Endothelial cell of umbilical vein (primary cell): ENCODE measurements at regions not wholly inside any gene's neighbourhood (a gene's known extent, or its start where the extent isn't known, plus 50 kb on each side); places are given as distances from the start of the nearest gene placed in this dataset.

Source experiments
- BruUV-seq: library from RNA; stranded (reverse); fragments of 400-500 nt; replicated peaks from 2 replicates; lab custom pipeline; 2021; lab: Mats Ljungman, UMichigan
- CTCF ChIA-PET: fragments of 300-600, 350-600 bp; sonication (Branson Sonifier 250); formaldehyde crosslinking; loops from one replicate; lab custom pipeline; 2021; ENCODE audit warnings: antibody characterized with exemption, inconsistent platforms; lab: Charles Lee
- POLR2A ChIA-PET: fragments of 300-600, 350-600 bp; sonication (Branson Sonifier 250); formaldehyde crosslinking; loops from one replicate; lab custom pipeline; 2021; ENCODE audit warnings: antibody characterized with exemption, inconsistent platforms; lab: Charles Lee
- DNase-seq: peaks from one replicate; pipeline ENCODE4 v3.0.0-alpha.2; 2011; ENCODE audit warnings: low read depth, low spot score
- FAIRE-seq: peaks from 2 replicates; lab custom pipeline; 2011; peaks lifted over from hg19 to GRCh38; lab: Jason Lieb, UNC
- H2AFZ ChIP-seq: 2 replicates; pipeline ENCODE4 v1.6.0; 2012; ENCODE audit warnings: low read depth, low read length, control low read depth, inconsistent platforms
- H3K27ac ChIP-seq: 2 replicates; pipeline ENCODE4 v1.5.1; 2011; ENCODE audit warnings: low read depth, mild to moderate bottlenecking, control low read depth, low read length, moderate library complexity; ENCODE audit not compliant: insufficient read depth
- H3K27me3 ChIP-seq, 2 experiments: 2 replicates each; pipeline versions ENCODE4 v1.6.0 to v1.6.1; 2011; ENCODE audit warnings: low read length in 2 of 2, mixed read lengths in 1 of 2; ENCODE audit not compliant: control insufficient read depth in 2 of 2, insufficient read depth in 2 of 2
- H3K36me3 ChIP-seq, 2 experiments: 2 replicates in 1 of 2; 3 replicates in 1 of 2; pipeline ENCODE4 v1.5.1; 2011; ENCODE audit warnings: low read length in 2 of 2, mild to moderate bottlenecking in 1 of 2, moderate library complexity in 1 of 2; ENCODE audit not compliant: control insufficient read depth in 2 of 2, insufficient read depth in 2 of 2; ENCODE audit errors: extremely low read depth in 1 of 2
- H3K4me1 ChIP-seq: 3 replicates; pipeline ENCODE4 v1.5.1; 2011; ENCODE audit warnings: mild to moderate bottlenecking, low read length; ENCODE audit not compliant: control insufficient read depth, insufficient read depth; ENCODE audit errors: extremely low read depth
- H3K4me2 ChIP-seq: 2 replicates; pipeline ENCODE4 v1.6.1; 2011; ENCODE audit warnings: low read length, control low read depth, mixed read lengths; ENCODE audit not compliant: insufficient read depth
- H3K4me3 ChIP-seq, 3 experiments: fragments of 200-600 bp in 1 of 3; sonication (generic), shearing (Covaris generic) in 1 of 3; replicated peaks in 1 of 3; 2 replicates each; pipeline ENCODE4 v1.5.1; 2011 to 2016; ENCODE audit warnings: control low read depth in 3 of 3, low read length in 3 of 3, mild to moderate bottlenecking in 2 of 3, inconsistent platforms in 1 of 3, low read depth in 1 of 3, moderate library complexity in 1 of 3; ENCODE audit not compliant: insufficient read depth in 1 of 3
- H3K79me2 ChIP-seq: 2 replicates; pipeline ENCODE4 v1.6.0; 2012; ENCODE audit warnings: low read length, inconsistent platforms; ENCODE audit not compliant: control insufficient read depth, insufficient read depth
- H3K9ac ChIP-seq: replicated peaks from 2 replicates; pipeline ENCODE3; 2011; ENCODE audit warnings: low read length, control low read depth; ENCODE audit not compliant: insufficient read depth; ENCODE audit errors: extremely low read depth
- H3K9me1 ChIP-seq: replicated peaks from 3 replicates; pipeline ENCODE4 v1.6.0; 2011; ENCODE audit warnings: mild to moderate bottlenecking, low read length; ENCODE audit not compliant: control insufficient read depth, insufficient read depth; ENCODE audit errors: extremely low read depth
- H3K9me3 ChIP-seq: replicated peaks from 2 replicates; pipeline ENCODE4 v1.5.1; 2012; ENCODE audit warnings: low read length, inconsistent platforms; ENCODE audit not compliant: control insufficient read depth, insufficient read depth
- H4K20me1 ChIP-seq: replicated peaks from 2 replicates; pipeline ENCODE3; 2011; ENCODE audit warnings: mild to moderate bottlenecking, low read length; ENCODE audit not compliant: control insufficient read depth, insufficient read depth; ENCODE audit errors: extremely low read depth
- EZH2 ChIP-seq: IDR thresholded peaks from 2 replicates; pipeline ENCODE4 v1.6.1; 2012; ENCODE audit warnings: borderline replicate concordance, low read depth, mild to moderate bottlenecking, moderate library complexity, low read length, inconsistent platforms; ENCODE audit not compliant: severe bottlenecking
- FOS ChIP-seq: IDR thresholded peaks from 2 replicates; pipeline ENCODE4 v1.6.1; 2011; ENCODE audit warnings: mild to moderate bottlenecking, low read length, moderate library complexity, borderline replicate concordance; ENCODE audit not compliant: insufficient read depth
- GATA2 ChIP-seq: IDR thresholded peaks from 2 replicates; pipeline ENCODE4 v1.7.0; 2011; ENCODE audit warnings: low read depth, mild to moderate bottlenecking, moderate library complexity, mixed read lengths, low read length; ENCODE audit not compliant: insufficient read length, insufficient read depth
- JUN ChIP-seq: IDR thresholded peaks from 2 replicates; pipeline ENCODE4 v1.6.1; 2011; ENCODE audit warnings: borderline replicate concordance, low read depth; ENCODE audit not compliant: insufficient read length, insufficient read depth
- MYC ChIP-seq: IDR thresholded peaks from one replicate; pipeline ENCODE4 v1.6.1; 2011; ENCODE audit warnings: mild to moderate bottlenecking, low read depth, low read length
- POLR2A ChIP-seq: IDR thresholded peaks from 2 replicates; pipeline ENCODE4 v1.6.1; 2012; ENCODE audit warnings: low read depth, mild to moderate bottlenecking, control low read depth, low read length
- POLR2AphosphoS5 ChIP-seq: IDR thresholded peaks from 2 replicates; pipeline ENCODE4 v1.6.1; 2012; ENCODE audit warnings: low read depth, mild to moderate bottlenecking, control low read depth, low read length, moderate library complexity; ENCODE audit not compliant: insufficient read depth
- dilution Hi-C: fragments of 300-500 bp; cut with MboI; formaldehyde crosslinking; loops from one replicate; pipeline ENCODE4 v1.15.0; 2019; ENCODE audit warnings: low sequenced_read_pairs; ENCODE audit not compliant: extremely low pct_ligation_motif_present
- intact Hi-C: fragments of 100-400 bp; cut with micrococcal nuclease; formaldehyde crosslinking; loops from one replicate; pipeline ENCODE4 v1.10.0; 2022
- TF ChIP-seq, protein P1 (sequence below): IDR thresholded peaks from 2 replicates; pipeline ENCODE4 v1.6.1; 2011; ENCODE audit not compliant: insufficient read depth, insufficient read length
- TF ChIP-seq, protein P2 (sequence below), 2 donors: IDR thresholded peaks; 1 replicate in 1 of 2; 2 replicates in 1 of 2; pipeline ENCODE4 v1.5.1; 2011; ENCODE audit warnings: low read length in 2 of 2, mild to moderate bottlenecking in 2 of 2, moderate library complexity in 2 of 2, control low read depth in 1 of 2, inconsistent platforms in 1 of 2, low read depth in 1 of 2; ENCODE audit not compliant: insufficient read depth in 1 of 2; ENCODE audit errors: extremely low read depth in 1 of 2

DNA sequence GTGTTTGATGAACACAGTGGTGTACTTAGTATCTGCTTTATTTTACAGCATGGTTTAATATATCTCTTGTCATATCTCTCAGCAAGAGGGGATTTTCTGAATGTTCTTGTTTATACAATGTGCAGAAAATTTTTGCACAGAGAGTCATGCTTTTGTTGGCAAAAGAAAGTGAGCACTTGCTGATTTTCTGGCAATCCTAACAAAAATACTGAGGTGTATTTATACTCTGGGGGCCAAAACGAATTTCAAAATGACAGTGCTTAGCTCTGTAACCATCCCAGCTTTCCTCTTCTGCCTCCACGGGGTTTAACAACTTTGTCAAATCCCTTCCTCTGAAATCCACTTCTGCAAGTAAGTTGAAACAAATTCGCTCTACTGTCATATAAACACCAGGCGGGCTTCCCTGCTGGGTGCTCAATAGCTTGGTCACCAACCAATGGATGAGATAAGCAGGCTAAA, 169.2 kb downstream of the NOC3L start:
- dilution Hi-C loops: no loop called here
- no peaks in the 10 kb centered on the region for H3K9me3 ChIP-seq
- FAIRE-seq (no peak), DNase-seq (no peak)
- peaks cover 0 to 2% of the 10 kb centered on the region in 2 experiments for H3K27me3 ChIP-seq
- H3K4me2 ChIP-seq: no peak overlapping the region
- no peaks in the 10 kb centered on the region for H4K20me1 ChIP-seq
- H3K4me1 ChIP-seq: no peaks in the 10 kb centered on the region
- H3K4me3 ChIP-seq: no peak overlapping the region
- no TSS peak for BruUV-seq
- intact Hi-C loops: no loop called here
- H3K9me1 ChIP-seq: no peaks in the 10 kb centered on the region
- ChIA-PET CTCF (interaction anchor here (1.1 kb wide), 1 partner anchor 15 kb away, joined by 3 read pairs; no protein-coding TSS in a partner anchor), POLR2A (no interaction called here)
- no peak overlapping the region for H3K27ac ChIP-seq
- no peak overlapping the region for H3K9ac ChIP-seq
- no peaks in the 10 kb centered on the region for H3K79me2 ChIP-seq
- no peaks in the 10 kb centered on the region for H3K36me3 ChIP-seq
- H2AFZ ChIP-seq: no peak overlapping the region
- TF ChIP-seq, protein P1, sequence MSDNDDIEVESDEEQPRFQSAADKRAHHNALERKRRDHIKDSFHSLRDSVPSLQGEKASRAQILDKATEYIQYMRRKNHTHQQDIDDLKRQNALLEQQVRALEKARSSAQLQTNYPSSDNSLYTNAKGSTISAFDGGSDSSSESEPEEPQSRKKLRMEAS: no peak
- TF ChIP-seq, protein P2, sequence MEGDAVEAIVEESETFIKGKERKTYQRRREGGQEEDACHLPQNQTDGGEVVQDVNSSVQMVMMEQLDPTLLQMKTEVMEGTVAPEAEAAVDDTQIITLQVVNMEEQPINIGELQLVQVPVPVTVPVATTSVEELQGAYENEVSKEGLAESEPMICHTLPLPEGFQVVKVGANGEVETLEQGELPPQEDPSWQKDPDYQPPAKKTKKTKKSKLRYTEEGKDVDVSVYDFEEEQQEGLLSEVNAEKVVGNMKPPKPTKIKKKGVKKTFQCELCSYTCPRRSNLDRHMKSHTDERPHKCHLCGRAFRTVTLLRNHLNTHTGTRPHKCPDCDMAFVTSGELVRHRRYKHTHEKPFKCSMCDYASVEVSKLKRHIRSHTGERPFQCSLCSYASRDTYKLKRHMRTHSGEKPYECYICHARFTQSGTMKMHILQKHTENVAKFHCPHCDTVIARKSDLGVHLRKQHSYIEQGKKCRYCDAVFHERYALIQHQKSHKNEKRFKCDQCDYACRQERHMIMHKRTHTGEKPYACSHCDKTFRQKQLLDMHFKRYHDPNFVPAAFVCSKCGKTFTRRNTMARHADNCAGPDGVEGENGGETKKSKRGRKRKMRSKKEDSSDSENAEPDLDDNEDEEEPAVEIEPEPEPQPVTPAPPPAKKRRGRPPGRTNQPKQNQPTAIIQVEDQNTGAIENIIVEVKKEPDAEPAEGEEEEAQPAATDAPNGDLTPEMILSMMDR (IDR thresholded peaks at IDR 0.05; ENCODE audit: extremely low read depth in 1 of 2, insufficient read depth in 1 of 2, low read depth in 1 of 2, low read length in 2 of 2): no peak
- TF ChIP-seq EZH2 (no peak), JUN (no peak), POLR2AphosphoS5 (no peak), FOS (no peak), GATA2 (no peak), MYC (no peak), POLR2A (no peak)
